ENCODE measurements at regions not wholly inside any gene's neighbourhood (a gene's known extent, or its start where the extent isn't known, plus 50 kb on each side); places are given as distances from the start of the nearest gene placed in this dataset.

- TF ChIP-seq CTCF (conservative IDR thresholded peaks at IDR 0.05; ENCODE audit: low read depth in 2 of 2), result no peak
- TF ChIP-seq STAT1 (IDR thresholded peaks at IDR 0.05; ENCODE audit: unreplicated experiment), result no peak
- TF ChIP-seq JUNB (IDR thresholded peaks at IDR 0.05; ENCODE audit: unreplicated experiment), result no peak
- TF ChIP-seq CREB1 (CRISPR knock-in tag; IDR thresholded peaks at IDR 0.05; ENCODE audit: low read depth), result no peak
Observed at GRCh38 chr20:16662467-16662866, 67.4 kb upstream of the SNRPB2 start (continued).

DNA sequence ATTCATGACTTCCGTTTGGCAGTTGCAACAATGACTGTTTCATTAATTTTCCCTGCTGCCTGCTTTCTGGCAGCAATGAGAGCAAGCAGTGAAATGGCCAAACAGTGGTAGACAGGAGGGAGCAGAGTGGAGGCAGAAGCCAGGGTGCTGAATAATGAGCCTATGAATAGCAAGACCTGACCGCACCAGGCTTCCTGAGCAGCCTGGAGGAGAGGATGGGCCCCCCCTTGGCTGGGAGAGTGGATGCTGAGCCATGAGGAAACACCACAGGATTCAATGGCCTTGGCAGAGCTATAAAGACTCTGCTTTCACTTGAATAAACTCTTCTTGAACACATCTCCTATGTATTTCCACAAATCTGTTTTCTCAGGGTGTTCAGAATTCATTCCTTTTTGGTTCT, 68.1 kb upstream of the SNRPB2 start:
- TF ChIP-seq NANOG (IDR thresholded peaks at IDR 0.05; ENCODE audit: borderline replicate concordance) (no peak), STAT1 (IDR thresholded peaks at IDR 0.05; ENCODE audit: unreplicated experiment) (no peak), POLR2AphosphoS5 (IDR thresholded peaks at IDR 0.05; ENCODE audit: low read depth) (no peak), JUNB (IDR thresholded peaks at IDR 0.05; ENCODE audit: unreplicated experiment) (no peak), EZH2phosphoT487 (IDR thresholded peaks at IDR 0.05; ENCODE audit: unreplicated experiment) (no peak), EZH2 (IDR thresholded peaks at IDR 0.05; ENCODE audit: low read depth, unreplicated experiment) (no peak), ZNF114 (CRISPR knock-in tag; IDR thresholded peaks at IDR 0.05) (no peak)
- TF ChIP-seq, protein P1, sequence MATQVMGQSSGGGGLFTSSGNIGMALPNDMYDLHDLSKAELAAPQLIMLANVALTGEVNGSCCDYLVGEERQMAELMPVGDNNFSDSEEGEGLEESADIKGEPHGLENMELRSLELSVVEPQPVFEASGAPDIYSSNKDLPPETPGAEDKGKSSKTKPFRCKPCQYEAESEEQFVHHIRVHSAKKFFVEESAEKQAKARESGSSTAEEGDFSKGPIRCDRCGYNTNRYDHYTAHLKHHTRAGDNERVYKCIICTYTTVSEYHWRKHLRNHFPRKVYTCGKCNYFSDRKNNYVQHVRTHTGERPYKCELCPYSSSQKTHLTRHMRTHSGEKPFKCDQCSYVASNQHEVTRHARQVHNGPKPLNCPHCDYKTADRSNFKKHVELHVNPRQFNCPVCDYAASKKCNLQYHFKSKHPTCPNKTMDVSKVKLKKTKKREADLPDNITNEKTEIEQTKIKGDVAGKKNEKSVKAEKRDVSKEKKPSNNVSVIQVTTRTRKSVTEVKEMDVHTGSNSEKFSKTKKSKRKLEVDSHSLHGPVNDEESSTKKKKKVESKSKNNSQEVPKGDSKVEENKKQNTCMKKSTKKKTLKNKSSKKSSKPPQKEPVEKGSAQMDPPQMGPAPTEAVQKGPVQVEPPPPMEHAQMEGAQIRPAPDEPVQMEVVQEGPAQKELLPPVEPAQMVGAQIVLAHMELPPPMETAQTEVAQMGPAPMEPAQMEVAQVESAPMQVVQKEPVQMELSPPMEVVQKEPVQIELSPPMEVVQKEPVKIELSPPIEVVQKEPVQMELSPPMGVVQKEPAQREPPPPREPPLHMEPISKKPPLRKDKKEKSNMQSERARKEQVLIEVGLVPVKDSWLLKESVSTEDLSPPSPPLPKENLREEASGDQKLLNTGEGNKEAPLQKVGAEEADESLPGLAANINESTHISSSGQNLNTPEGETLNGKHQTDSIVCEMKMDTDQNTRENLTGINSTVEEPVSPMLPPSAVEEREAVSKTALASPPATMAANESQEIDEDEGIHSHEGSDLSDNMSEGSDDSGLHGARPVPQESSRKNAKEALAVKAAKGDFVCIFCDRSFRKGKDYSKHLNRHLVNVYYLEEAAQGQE (IDR thresholded peaks at IDR 0.05; ENCODE audit: unreplicated experiment), result no peak
- TF ChIP-seq, protein P2, sequence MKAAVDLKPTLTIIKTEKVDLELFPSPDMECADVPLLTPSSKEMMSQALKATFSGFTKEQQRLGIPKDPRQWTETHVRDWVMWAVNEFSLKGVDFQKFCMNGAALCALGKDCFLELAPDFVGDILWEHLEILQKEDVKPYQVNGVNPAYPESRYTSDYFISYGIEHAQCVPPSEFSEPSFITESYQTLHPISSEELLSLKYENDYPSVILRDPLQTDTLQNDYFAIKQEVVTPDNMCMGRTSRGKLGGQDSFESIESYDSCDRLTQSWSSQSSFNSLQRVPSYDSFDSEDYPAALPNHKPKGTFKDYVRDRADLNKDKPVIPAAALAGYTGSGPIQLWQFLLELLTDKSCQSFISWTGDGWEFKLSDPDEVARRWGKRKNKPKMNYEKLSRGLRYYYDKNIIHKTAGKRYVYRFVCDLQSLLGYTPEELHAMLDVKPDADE (IDR thresholded peaks at IDR 0.05), result no peak
- Histone ChIP-seq H3K27ac (ENCODE audit: low read depth) (no peak overlapping the region), H2AFZ (no peak overlapping the region), H3K4me3 (no peak overlapping the region), H3K9me2 (ENCODE audit: insufficient read depth) (peaks cover 5% of the 10 kb centered on the region; the same call in 1 of the 2 replicates), H3F3A (replicated peaks; ENCODE audit: low read depth) (no peaks in the 10 kb centered on the region), H3K4me2 (no peak overlapping the region), H3K36me3 (ENCODE audit: insufficient read depth) (no peaks in the 10 kb centered on the region), H4K20me1 (replicated peaks; ENCODE audit: insufficient read depth) (no peaks in the 10 kb centered on the region), H3K4me1 (ENCODE audit: insufficient read depth) (no peaks in the 10 kb centered on the region), H3K79me2 (replicated peaks; ENCODE audit: insufficient read depth) (no peaks in the 10 kb centered on the region), H3K27me3 (ENCODE audit: insufficient read depth) (no peaks in the 10 kb centered on the region)
- Mint-ChIP-seq H3K27ac (no peak overlapping the region), H3K9me3 (peaks cover 13% of the 10 kb centered on the region; the same call in 2 of the 3 replicates), H3K4me3 (no peak overlapping the region), H3K4me1 (no peaks in the 10 kb centered on the region), H3K27me3 (ENCODE audit: insufficient read depth, low read depth, poor library complexity) (no peaks in the 10 kb centered on the region), H3K36me3 (ENCODE audit: low read depth) (no peaks in the 10 kb centered on the region; the same call in 2 of the 3 replicates)
- ATAC-seq, result no peak
- DNase-seq (ENCODE audit: low spot score), result no peak

Measured in GM23338 (cell line).